Fibroblast of gingiva (primary cell): ENCODE measurements at regions not wholly inside any gene's neighbourhood (a gene's known extent, or its start where the extent isn't known, plus 50 kb on each side); places are given as distances from the start of the nearest gene placed in this dataset.
A peak's percentile ranks its signal among the peaks of the same experiment; 100 is the strongest.
"Not testable (repeated sequence)": the region's sequence is repeated elsewhere in the genome, so short reads cannot be mapped to it uniquely, and the experiment has no call there.

Experiments
- DNase-seq: peaks from one replicate; pipeline ENCODE4 v3.0.0-alpha.2; 2011; ENCODE audit warnings: low read depth

DNA sequence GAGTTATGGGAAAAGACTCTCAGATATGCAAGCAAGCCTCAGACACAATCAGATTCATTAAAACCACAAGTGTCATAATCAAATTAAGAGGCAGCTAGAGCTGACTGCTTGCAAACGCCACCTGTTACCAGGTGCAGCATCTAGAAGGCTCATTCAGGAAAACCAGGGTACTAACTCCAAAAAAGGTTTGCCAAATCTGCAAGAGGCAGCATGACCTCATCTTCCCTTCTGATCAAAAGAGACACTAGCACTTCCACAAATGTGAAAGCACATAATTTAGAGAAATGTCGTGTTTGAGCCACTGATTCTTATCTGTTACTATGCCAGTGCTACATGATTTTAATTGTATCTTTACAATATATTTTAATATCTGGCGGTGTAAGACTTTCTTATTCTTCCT lies 123.3 kb upstream of the NANOGP8 start:
- DNase-seq: no peak

DNA sequence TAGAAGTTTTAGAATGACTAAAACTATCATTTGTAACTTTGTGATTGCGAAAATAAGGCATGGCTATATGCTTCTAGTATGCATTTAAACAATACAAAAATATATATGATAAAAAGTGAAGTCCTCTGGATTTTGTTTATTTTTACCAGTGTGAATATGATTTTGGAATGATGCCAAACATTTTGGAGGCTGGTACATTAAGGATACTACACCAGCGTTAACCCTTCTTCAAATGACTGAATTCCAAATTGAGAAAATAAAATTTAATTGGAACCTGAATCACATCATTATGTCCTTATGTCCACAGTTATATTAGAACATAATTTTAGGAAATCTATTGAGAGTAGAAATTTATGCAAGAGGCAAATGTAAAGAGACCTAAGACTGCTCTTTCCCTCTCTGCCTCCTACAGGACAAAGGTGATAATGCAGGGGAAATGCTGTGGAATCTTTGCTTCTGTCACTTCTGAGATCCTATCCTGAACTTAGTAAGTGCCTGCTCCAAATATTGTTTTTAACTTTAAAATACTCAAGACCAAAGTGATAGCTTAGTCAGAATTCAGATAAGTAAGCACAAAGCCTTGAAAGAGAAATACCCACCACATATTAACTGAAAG lies 121.1 kb upstream of the NANOGP8 start:
- DNase-seq: no peak

DNA sequence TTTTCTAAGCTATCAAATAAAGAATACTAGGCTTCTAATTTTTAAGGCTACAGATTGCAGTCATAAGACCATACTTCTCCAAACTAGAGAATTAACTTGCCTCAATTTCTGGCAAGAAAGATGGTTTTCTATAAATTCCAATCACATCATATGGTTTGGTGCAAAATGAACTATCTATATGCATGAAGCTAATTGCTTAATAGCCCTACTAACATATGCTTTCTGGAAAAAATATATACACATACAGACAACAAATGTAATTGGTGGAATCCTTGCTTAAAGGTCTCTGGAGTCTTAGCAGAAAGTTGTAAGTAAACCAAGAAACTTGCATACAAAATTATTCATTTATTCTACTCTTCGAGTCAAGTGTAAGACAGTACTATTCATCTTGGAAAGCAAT lies 113.1 kb upstream of the NANOGP8 start:
- DNase-seq: no peak

DNA sequence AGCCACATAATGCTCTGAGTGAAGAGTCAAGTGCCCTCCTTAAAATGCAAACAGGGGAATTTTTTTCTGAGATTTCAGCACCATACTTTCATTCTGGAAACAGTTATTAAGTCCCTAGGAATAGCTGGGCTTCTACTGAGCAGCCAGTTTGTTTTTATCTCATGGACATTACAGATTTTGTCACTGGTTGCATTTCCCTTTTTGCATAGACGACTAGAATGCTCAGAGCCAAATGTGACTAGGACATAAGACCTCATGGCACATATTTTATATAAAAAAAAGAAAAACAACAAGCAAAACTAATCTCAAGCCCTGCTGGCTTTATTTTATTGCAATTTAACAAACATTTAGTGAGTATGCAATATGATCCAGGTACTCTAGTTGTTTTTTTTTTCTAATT lies 112.7 kb upstream of the NANOGP8 start:
- DNase-seq: no peak

DNA sequence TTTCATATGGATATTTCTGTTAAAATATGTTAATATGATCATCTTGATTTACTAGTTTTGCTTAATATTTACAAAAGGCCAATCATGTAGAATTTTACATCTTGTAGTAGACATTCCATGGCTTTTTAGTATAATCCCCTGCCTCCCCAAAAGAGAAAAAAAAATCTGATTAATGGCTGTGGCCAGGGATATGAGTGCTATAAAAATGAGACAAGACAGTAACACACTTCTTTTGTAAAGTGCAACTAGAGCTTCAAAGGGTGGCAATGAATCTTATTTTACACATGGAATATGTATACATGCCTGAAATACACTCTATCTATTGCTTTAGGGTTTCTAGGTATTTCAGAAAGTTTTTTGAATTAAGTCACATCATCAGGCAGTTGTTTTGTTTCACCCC lies 112.2 kb upstream of the NANOGP8 start:
- DNase-seq: no peak

DNA sequence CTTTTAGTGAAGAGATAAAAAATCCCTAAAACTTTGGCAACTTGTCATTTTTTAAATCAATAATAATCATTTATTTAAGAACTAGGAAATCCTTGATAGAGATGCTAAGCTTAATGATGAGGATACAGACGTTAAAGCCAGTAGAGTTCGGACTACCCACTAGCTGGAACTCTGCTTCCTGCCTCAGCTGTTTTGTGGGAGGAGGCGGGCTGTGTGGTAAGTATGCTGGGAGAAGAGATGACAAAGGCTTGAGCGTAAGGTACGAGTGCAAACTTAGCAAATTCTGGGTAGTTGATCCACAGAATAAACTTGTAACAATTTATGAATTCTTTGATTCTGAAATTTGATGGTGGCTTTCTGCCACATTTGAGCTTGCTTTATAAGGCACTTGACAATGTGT lies 111.2 kb upstream of the NANOGP8 start:
- no peak for DNase-seq

DNA sequence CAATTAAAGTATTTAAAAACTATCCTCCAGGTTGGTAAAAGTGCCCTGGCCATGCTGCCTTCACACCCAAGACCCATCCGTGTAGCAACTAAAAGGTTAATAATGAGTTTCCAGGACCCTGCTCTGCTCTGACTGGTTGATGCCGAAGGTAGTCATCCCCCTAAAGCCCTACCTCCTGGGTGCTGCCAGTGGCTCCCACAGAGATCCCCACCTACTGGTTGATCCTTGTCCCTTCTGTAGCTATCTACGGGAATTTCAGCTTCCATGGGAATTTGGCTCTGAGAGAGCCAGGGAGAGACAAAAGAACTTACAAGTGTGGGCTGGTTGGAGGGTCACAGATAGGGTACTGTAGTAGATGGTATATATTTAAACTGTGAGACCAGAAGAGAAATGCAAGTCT lies 110.6 kb upstream of the NANOGP8 start:
- no peak for DNase-seq

DNA sequence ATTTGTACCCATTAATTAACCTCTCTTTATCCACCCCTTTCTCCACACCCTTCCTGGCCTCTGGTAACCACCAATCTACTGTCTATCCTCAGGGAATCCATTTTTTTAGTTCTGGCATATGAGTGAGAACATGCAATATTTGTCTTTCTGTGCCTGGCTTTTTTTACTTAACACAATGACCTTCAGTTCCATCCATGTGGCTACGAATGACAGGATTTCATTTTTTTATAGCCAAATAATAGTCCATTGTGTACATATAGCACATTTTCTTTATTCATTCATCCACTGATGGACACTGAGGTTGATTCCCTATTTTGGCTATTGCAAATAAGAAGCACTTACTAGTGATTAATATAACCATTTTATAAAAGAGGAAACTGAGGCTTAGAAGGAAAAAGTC lies 109.9 kb upstream of the NANOGP8 start:
- DNase-seq: no peak

DNA sequence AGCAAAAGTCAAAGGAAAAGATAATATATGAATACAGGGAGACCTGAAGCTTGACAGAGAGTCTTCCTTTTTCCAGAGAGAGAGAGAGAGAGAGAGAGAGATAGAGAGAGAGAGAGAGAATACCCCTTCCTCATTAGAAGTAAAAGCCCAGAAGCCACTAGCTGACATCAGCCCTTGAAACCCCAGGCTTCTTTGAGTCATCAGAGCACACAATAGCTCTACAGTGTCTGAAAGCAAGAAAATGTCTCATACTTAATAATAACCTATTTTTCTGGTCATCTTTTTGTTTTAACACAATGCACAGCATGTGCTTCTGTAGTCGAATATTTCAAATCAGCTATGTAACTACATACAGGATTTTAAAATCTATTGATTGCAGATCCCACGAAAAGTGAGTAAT lies 109.2 kb upstream of the NANOGP8 start:
- no peak for DNase-seq

DNA sequence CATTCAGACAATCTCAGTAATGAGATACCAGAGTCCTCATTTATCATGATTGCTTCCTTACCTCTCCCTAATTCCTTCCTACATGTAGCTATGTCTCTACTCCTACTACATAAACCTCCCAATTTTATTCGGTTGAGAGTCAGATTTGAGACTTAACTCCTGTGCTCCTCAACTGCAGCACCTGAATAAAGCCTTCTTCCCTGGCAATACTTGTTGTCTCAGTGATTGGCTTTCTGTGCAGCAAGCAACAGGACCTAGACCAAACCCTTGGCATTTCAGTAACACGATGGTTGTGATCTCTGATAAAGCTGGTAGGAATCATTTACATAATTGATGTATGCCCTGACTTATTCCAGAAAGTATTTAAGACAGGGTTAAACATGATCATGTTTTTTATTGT lies 106.7 kb upstream of the NANOGP8 start:
- no peak for DNase-seq

DNA sequence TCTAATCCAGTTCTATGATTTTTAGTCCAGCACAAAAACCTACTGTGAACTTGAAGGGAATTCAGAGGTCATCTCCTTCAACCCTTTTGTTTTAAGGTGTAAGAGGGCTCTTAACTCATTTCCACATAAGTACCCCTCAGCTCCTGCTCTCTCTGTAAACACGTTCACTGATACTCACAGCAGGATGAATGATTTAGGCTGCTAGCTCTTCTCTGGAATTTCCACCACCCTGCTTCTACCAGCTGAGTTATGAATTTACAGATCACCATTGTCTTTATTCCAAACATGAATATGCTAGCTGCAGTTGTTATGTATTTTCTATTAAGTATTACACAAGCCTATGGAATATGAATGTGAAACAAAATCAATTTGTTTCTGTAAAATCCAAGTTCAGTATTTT lies 101.3 kb upstream of the NANOGP8 start:
- DNase-seq: no peak

DNA sequence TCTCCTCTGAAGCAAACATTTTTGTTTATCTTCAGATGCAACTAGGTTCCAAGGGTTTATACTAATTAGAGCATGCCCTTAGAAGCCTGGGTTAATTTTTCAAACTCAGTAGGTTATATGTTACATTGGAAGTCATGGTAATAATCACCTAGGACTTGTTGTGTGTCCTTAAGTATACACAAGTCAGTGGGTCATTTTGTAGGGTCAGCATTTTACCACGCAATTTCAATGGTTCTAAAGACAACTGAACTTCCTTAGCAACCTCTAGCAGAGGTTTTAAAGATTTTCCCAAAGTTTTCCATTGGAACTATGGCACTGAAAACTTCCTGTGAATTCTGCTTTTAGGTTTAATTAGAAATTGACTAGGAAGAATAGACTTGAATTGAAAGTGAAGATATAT lies 99.6 kb upstream of the NANOGP8 start:
- no peak for DNase-seq

DNA sequence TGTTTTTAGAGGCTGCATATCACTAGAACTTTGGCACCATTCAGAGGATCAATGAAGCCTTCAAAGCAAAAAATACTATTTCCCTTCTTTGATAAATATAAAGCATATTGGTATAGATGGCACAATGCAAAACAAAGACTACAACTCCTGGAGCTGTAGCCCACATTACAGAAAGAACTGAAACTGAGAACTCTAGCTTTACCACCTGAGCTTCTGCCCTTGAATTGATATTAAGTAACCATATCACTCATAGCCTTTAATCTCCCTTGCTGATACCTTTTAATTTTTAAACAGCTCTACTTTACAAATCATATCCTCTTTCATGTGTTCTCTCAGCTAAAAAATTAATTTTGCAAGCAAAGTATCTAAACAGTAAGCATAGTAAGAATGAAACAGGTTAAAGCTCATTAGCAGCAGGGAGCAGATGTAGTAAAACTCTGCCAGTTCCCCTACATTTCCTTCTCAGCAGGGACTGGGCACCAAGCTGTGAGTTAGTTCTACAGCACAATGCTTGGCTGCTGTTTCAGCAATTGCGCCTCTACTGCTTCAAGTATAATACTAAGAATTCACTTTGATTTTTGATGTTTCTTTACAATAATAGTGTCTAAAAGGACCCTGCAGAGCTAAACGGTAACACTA lies 97.9 kb upstream of the NANOGP8 start:
- no peak for DNase-seq

DNA sequence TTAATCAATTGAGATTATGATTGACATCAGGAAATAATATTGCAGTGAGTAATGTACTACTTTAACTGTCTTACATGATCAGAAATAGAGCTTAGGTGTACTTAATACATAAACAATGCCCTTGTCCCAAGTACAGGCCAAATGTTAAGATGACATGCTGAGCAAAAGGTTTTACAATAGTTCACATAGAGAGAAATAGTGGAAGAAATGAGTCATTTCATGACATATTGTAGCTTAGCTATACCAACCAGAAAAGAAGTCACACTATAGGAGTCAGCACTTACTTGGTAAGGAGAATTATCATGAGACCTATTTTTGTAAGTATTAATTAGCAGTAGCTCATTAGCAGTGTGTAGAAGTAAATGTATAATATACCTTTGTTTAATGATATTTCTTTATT lies 96.4 kb upstream of the NANOGP8 start:
- peak; percentile 59 for DNase-seq

DNA sequence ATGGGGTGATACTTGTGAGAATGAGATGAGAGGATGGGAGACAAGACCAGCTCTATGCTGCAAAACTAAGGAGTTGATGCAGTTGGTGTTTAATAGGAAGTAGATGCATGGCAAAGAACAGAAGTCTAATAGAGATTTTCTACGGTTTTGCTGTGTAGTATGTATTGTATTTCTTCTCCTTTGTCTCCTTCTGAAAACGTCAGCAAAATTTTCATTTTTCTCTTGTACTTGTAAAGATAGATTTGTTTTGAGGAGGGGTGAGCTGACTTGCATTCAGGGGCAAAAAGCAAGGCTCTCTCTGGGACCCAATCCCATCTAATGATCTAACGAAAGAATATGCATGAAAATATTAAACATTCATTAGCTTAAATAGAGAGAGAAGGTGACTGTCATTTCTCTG lies 94.6 kb upstream of the NANOGP8 start:
- DNase-seq: no peak

DNA sequence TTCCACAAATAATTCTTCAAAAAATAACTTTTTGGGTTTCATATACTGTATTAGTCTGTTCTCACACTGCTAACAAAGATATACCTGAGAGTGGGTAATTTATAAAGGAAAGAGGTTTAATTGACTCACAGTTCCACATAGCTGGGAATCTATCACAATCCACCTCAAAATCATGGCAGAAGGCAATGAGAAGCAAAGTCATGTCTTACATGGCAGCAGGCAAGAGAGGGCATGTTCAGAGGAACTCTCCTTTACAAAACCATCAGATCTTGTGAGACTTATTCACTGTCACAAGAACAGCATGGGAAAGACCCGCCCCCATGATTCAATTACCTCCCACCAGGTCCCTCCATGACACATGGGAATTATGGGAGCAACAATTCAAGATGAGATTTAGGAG lies 93.1 kb upstream of the NANOGP8 start:
- DNase-seq: not testable (repeated sequence)

DNA sequence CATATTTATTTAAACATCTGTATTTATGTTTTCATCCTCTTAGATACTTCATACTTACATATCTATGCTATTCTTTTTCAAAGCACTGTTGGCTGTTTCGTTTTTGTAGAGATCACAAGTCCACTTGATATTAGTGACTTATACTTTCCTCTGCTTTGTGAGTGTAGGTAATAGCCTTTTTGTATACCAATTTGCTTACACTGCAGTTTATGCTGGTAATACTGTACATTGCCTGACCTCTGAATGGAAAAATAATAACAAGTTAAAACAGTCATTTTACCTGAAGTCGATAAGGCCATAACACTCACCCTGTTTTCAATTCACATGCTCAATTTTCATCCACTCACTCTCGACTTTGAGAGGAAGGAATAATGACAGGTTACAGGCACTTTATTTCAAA lies 89.9 kb upstream of the NANOGP8 start:
- no peak for DNase-seq

DNA sequence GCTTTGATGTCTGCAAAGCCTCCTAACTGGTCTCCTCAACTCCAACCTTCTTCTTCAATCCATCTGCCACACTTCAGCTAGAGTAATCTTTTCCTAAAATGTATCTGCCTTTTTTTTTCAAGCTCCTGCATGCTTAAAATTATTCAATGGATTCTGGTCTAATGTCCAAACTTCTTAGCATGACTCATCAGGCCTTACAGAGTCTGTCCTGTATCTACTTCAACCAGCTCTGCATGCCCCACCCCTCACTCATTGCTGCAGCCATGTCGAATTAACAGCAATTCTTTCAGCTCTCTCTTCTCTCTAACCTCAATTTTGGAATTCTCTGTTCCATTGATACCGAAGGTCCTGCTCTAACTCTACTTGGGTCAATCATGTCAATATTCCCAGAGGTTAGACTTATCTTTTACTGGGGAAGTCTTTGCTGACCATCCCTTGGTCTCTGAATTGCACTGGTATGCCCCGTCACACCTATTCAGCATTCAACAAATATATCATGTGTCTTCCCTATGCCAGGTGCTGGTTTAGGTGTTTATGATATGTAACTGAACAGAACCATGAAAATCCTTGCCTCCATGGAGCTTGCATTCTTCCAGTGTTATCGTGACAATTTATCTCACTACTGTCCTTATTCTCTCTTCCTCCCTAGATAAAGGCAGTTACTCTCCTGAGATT lies 88.5 kb upstream of the NANOGP8 start:
- DNase-seq: peak; percentile 9

DNA sequence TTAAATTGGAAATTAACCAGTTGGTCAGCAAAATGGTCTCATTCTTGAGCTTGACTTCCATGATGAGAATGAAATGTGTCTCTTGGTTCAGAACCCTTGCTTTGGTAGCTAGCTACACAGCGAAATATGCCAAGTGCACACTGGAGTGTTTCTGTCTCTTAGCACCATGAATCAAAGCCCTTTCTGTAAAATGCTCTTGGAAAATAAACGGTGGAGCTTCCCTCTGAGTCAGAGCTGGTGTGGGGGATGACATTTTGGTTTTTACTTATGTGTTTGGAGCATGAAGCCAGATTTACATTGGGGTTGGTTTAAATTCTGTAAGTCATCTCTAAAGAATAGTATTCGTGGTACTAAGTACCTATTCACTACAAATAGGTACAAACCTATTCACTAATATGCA lies 85.1 kb upstream of the NANOGP8 start:
- no peak for DNase-seq

DNA sequence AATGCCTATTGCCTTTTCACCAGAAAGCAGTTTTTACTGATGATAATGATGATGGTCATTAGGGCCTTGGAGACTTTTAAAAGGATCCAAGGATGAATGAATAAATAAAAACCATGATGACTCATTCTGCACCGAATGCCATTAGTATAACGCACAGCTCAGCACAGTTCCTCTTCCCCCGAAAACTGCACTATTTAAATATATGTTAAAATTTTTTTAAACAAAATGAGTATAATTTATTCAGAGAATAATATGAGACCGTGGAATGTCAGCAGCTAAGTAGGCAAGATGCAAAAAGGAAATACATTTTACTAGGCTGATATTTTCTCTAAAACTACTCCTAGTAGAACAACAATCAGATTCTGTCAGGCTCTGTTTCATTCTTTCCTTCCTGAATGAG lies 83.4 kb upstream of the NANOGP8 start:
- DNase-seq: peak; percentile 43

DNA sequence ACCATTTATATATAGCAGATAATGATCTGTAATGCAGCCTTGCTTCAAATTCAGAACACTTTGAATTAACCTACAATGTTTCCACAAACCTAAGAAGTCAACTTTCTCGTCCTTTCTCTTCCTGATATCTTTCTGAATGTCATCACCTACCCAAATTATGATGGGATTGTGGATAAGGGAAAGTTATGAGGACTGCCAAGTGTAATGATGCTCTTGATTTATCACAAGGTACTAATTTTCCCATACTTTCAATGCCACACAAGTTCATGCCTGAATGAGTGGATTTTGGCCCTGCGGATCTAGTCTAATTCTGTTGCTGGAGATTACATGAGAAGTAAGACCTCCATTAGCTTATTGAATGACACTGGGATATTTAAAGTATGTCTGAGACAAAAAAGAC lies 82.6 kb upstream of the NANOGP8 start:
- no peak for DNase-seq

DNA sequence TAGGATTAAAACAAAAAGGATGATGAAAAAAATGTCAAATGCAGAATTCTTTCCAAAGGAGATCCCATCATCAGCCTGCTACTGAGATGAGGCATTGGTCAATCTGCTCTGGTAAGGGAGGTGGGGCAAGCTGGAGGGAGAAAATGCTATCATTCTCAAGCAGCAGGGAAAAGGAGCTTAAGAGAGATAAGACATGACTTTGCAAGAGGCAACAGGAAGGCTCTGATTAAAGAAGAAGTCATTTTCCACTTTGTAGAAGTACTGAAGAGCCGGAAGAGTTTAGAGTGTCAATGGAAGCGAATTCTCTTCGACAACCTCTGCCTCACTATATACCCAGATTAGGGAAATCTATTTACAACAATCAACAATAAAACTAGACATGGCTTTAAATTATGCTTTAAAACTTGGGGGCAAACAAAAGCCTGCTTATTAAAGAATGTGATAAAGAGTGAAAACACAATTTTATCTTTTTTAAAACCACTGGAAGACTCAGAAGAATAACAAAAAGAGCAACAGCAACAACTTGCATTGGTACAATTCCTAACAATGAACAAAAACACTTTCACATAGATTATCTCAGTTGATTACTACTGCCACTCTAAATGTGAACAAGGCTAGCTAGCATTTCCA lies 81.8 kb upstream of the NANOGP8 start:
- DNase-seq: no peak

DNA sequence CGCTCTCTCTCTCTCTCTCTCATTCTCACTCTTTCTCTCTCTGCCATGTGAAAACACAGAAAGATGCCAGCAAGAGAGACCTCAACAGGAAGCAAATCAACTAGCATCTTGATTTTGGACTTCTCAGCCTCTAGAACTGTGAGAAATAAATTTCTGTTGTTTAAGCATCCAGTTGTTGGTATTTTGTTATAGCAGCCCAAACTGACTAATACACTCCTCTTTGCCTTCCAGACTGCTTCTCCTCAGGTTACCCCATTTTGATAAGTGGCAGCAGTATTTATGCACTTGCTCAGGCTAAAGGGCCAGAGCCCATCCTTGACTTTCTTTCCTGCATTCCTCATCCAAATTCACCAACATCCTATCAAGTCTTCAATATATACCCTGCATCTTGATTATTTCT lies 76.6 kb upstream of the NANOGP8 start:
- no peak for DNase-seq
